Type B pancreatic cell (in vitro differentiated cells): ENCODE measurements at regions not wholly inside any gene's neighbourhood (a gene's known extent, or its start where the extent isn't known, plus 50 kb on each side); places are given as distances from the start of the nearest gene placed in this dataset.

Experiments
- DNase-seq: peaks from one replicate; pipeline ENCODE4 v3.0.0; 2021; ENCODE audit warnings: mixed read lengths; ENCODE audit not compliant: unreplicated experiment; ENCODE audit errors: extremely low spot score
- H3K27ac Mint-ChIP-seq: 2 replicates; pipeline ENCODE4 v1.8.0; 2021; ENCODE audit warnings: mild to moderate bottlenecking, mixed read lengths
- H3K27me3 Mint-ChIP-seq: 2 replicates; pipeline ENCODE4 v1.8.0; 2021; ENCODE audit warnings: mixed read lengths
- H3K36me3 Mint-ChIP-seq: 2 replicates; pipeline ENCODE4 v1.8.0; 2021; ENCODE audit warnings: mixed read lengths
- H3K4me1 Mint-ChIP-seq: one replicate; pipeline ENCODE4 v1.8.0; 2021; ENCODE audit warnings: mixed read lengths; ENCODE audit not compliant: unreplicated experiment
- H3K4me3 Mint-ChIP-seq: 2 replicates; pipeline ENCODE4 v1.8.0; 2021; ENCODE audit warnings: mild to moderate bottlenecking, mixed read lengths
- H3K9me3 Mint-ChIP-seq: 2 replicates; pipeline ENCODE4 v1.8.0; 2021; ENCODE audit warnings: mixed read lengths
- CTCF ChIP-seq: fragments of 200-600 bp; sonication (generic); conservative IDR thresholded peaks from 2 replicates; pipeline ENCODE4 v1.5.0; 2021; ENCODE audit warnings: antibody characterized with exemption, mild to moderate bottlenecking

- Mint-ChIP-seq H3K36me3 (no peaks in the 10 kb centered on the region), H3K27ac (no peak overlapping the region), H3K4me1 (peaks cover 7% of the 10 kb centered on the region), H3K4me3 (no peak overlapping the region), H3K9me3 (peaks cover 13% of the 10 kb centered on the region), H3K27me3 (peaks cover 4% of the 10 kb centered on the region)
- peak; percentile 51 for TF ChIP-seq CTCF
- DNase-seq: no peak
Observed at GRCh38 chr2:129297430-129297829, 682.0 kb upstream of the RAB6C start.

- Mint-ChIP-seq H3K4me1 (peaks cover 7% of the 10 kb centered on the region), H3K27me3 (peaks cover 4% of the 10 kb centered on the region), H3K4me3 (no peak overlapping the region), H3K36me3 (no peaks in the 10 kb centered on the region), H3K27ac (no peak overlapping the region), H3K9me3 (peaks cover 6% of the 10 kb centered on the region)
- DNase-seq: no peak
- TF ChIP-seq CTCF: no peak
Observed at GRCh38 chr2:129299338-129299737, 680.1 kb upstream of the RAB6C start.

- H3K36me3 Mint-ChIP-seq: no peaks in the 10 kb centered on the region
- H3K27ac Mint-ChIP-seq: no peak overlapping the region
- no peak for TF ChIP-seq CTCF
- no peak for DNase-seq
- H3K27me3 Mint-ChIP-seq: peaks cover 4% of the 10 kb centered on the region
- H3K4me3 Mint-ChIP-seq: no peak overlapping the region
- peaks cover 7% of the 10 kb centered on the region for H3K4me1 Mint-ChIP-seq
- peaks cover 6% of the 10 kb centered on the region for H3K9me3 Mint-ChIP-seq
Observed at GRCh38 chr2:129299756-129300155, 679.7 kb upstream of the RAB6C start.

GRCh38 chr2:129300456-129300855, 679.0 kb upstream of the RAB6C start:
- Mint-ChIP-seq H3K4me1 (peaks cover 7% of the 10 kb centered on the region), H3K36me3 (no peaks in the 10 kb centered on the region), H3K27ac (no peak overlapping the region), H3K4me3 (no peak overlapping the region), H3K9me3 (peaks cover 2% of the 10 kb centered on the region), H3K27me3 (peaks cover 4% of the 10 kb centered on the region)
- DNase-seq: no peak
- no peak for TF ChIP-seq CTCF

- Mint-ChIP-seq H3K27me3 (peaks cover 4% of the 10 kb centered on the region), H3K27ac (no peak overlapping the region), H3K36me3 (no peaks in the 10 kb centered on the region), H3K9me3 (no peaks in the 10 kb centered on the region), H3K4me3 (no peak overlapping the region), H3K4me1 (peaks cover 7% of the 10 kb centered on the region)
- DNase-seq: no peak
- no peak for TF ChIP-seq CTCF
Observed at GRCh38 chr2:129301431-129301913, 678.0 kb upstream of the RAB6C start.

- H3K9me3 Mint-ChIP-seq: no peaks in the 10 kb centered on the region
- no peaks in the 10 kb centered on the region for H3K27me3 Mint-ChIP-seq
- TF ChIP-seq CTCF: no peak
- no peak overlapping the region for H3K4me3 Mint-ChIP-seq
- H3K4me1 Mint-ChIP-seq: peaks cover under 1% of the 10 kb centered on the region
- DNase-seq: no peak
- no peak overlapping the region for H3K27ac Mint-ChIP-seq
- H3K36me3 Mint-ChIP-seq: no peaks in the 10 kb centered on the region
Observed at GRCh38 chr2:129302106-129302505, 677.4 kb upstream of the RAB6C start.
